ENCODE measurements at regions not wholly inside any gene's neighbourhood (a gene's known extent, or its start where the extent isn't known, plus 50 kb on each side); places are given as distances from the start of the nearest gene placed in this dataset.

GRCh38 chr4:146998157-146998556 lies 52.5 kb upstream of the TTC29 start:
- no peak for DNase-seq (ENCODE audit: low read depth)
- no peak overlapping the region for H3K4me3 ChIP-seq (ENCODE audit: low read depth, low read length)
- no peak for TF ChIP-seq CTCF (conservative IDR thresholded peaks at IDR 0.05; ENCODE audit: low read depth, low read length)

- TF ChIP-seq CTCF (conservative IDR thresholded peaks at IDR 0.05; ENCODE audit: low read depth, low read length), result no peak
- no peak for DNase-seq (ENCODE audit: low read depth)
- H3K4me3 ChIP-seq (ENCODE audit: low read depth, low read length), result no peak overlapping the region
Observed at GRCh38 chr4:147003956-147004809, 58.5 kb upstream of the TTC29 start.

- TF ChIP-seq CTCF (conservative IDR thresholded peaks at IDR 0.05; ENCODE audit: low read depth, low read length), result no peak
- DNase-seq (ENCODE audit: low read depth), result no peak
- H3K4me3 ChIP-seq (ENCODE audit: low read depth, low read length), result no peak overlapping the region
Observed at GRCh38 chr4:147006229-147006628, 60.6 kb upstream of the TTC29 start.

GRCh38 chr4:147009875-147010274 lies 64.2 kb upstream of the TTC29 start:
- no peak overlapping the region for H3K4me3 ChIP-seq (ENCODE audit: low read depth, low read length)
- TF ChIP-seq CTCF (conservative IDR thresholded peaks at IDR 0.05; ENCODE audit: low read depth, low read length), result no peak
- no peak for DNase-seq (ENCODE audit: low read depth)

- no peak for TF ChIP-seq CTCF (conservative IDR thresholded peaks at IDR 0.05; ENCODE audit: low read depth, low read length)
Observed at GRCh38 chr4:147011411-147011810, 65.7 kb upstream of the TTC29 start.

GRCh38 chr4:147012059-147012707 lies 66.5 kb upstream of the TTC29 start:
- DNase-seq (ENCODE audit: low read depth), result no peak
- no peak overlapping the region for H3K4me3 ChIP-seq (ENCODE audit: low read depth, low read length)
- no peak for TF ChIP-seq CTCF (conservative IDR thresholded peaks at IDR 0.05; ENCODE audit: low read depth, low read length)

More at GRCh38 chr4:147011411-147011810, 65.7 kb upstream of the TTC29 start:
- H3K4me3 ChIP-seq (ENCODE audit: low read depth, low read length), result no peak overlapping the region
- no peak for DNase-seq (ENCODE audit: low read depth)
